HG03432 (cell line): ENCODE measurements at regions not wholly inside any gene's neighbourhood (a gene's known extent, or its start where the extent isn't known, plus 50 kb on each side); places are given as distances from the start of the nearest gene placed in this dataset.
"Not testable (repeated sequence)": the region's sequence is repeated elsewhere in the genome, so short reads cannot be mapped to it uniquely, and the experiment has no call there.

ENCODE experiments used
- ATAC-seq: cut with Tn5 transposase; IDR thresholded peaks from one replicate; pipeline ENCODE4 v1.9.1; 2021; ENCODE audit warnings: mild to moderate bottlenecking, moderate library complexity; ENCODE audit not compliant: unreplicated experiment

DNA sequence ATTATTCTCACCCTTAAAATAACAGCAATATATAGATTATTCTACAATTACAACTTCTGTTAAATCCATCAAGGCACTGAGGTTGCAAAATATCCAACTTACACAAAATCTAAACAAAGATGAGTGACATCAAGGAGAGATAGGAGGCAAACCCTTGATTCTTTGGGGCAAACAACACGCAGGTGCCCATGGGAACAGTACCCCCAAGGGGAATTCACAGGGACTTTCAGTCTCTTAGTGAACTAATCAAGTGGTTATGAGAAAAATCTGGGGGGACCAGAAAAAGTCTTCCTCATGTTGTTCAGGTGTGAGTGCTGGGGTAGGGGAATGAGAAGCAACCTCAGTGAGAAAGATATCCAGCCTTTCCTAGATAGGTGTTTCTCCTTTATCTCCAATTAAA, 1107.9 kb downstream of the PLA2G4A start:
- ATAC-seq = no peak

DNA sequence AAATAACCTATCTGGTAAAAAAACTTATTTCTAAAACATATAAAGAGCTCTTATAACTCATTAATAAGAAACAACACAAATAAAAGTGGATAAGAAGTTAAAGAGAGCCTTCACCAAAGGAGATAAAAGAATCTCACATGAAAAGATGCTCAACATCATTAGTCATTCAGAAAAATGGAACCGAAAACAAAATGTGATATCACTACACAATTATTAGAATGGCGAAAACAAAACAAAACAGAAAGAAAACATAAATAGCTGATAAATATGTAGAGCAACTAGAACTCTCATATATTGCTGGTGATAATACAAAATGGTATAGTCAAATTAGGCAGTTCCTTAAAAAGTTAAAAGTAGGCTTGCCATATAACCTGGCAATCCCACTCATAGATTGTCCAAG, 1109.3 kb downstream of the PLA2G4A start:
- ATAC-seq = peak; percentile 71

DNA sequence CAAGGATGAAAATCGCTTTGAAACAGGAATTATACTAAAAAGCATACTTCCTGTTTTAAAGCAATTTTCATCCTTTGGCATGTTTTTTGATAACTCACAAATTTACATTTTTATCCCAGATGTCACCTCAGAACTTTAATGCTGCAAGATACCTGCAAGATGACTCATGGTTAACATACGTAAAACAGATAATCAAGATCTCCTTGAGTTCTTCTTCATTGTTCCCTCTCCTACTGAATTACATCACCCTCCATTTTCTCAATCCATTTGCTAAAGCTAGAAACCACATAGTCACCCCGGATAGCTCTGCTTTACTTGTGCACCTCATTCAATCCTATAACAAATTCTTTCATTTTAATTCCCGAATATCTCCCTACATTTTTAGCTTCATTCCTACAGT, 1114.2 kb downstream of the PLA2G4A start:
- no peak for ATAC-seq

DNA sequence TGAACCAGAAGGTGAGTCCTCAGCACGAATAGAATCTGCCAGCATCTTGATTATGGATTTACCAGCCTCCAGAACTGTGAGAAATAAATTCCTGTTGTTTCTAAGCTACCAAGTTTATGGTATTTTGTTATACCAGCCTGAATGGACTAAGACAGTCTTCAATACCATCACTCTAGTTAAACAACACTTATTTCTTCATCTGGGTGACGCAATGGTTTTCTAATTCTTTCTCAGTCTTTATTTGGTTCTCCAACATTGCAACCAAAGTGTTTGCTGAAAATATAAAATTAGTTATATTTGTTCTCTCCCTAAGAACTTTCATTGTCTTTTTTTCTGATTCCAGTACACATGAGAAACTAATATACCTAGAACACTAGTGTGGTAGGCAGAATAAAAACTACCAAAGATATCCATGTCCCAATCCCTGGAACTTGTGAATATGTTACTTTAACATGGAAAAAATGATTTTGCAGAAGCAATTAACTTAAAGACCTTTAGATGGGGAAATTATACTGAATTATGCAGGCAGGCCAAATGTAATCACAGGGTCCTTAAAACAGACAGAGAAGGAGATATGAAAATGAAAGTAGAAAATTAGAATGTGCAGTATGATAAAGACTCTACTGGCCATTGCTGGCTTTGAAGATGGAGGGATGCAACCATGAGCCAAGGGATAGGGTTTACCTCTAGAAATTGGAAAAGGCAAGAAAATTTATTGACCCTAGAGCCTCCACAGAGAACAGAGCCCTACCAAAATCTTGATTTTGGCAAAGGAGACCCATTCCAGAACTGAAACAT, 1115.1 kb downstream of the PLA2G4A start:
- ATAC-seq = peak; percentile 53

DNA sequence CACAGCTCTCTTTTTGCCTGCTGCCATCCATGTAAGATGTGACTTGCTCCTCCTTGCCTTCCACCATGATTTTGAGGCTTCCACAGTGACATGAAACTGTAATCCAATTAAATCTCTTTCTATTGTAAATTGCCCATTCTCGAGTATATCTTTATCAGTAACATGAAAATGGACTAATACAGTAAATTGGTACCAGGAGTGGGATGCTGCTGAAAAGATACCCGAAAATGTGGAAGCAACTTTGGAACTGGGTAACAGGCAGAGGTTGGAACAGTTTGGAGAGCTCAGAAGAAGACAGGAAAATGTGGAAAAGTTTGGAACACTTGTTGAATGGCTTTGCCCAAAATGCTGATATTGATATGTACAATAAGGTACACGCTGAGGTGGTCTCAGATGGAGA, 1117.9 kb downstream of the PLA2G4A start:
- ATAC-seq = not testable (repeated sequence)

DNA sequence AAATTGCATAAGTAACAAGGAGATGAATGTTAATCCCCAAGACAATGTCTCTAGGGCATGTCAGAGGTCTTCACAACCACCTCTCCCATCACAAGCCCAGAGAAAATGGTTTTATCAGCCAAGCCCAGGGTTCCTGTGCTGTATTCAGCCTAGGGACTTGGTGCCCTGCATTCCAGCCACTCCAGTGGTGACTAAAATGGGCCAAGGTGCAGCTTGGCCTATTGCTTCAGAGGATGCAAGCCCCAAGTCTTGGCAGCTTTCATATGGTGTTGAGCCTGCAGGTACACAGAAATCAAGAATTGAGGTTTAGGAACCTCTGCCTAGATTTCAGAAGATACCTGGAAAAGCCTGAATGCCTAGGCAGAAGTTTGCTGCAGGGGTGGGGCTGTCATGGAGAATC, 1118.6 kb downstream of the PLA2G4A start:
- ATAC-seq = no peak

DNA sequence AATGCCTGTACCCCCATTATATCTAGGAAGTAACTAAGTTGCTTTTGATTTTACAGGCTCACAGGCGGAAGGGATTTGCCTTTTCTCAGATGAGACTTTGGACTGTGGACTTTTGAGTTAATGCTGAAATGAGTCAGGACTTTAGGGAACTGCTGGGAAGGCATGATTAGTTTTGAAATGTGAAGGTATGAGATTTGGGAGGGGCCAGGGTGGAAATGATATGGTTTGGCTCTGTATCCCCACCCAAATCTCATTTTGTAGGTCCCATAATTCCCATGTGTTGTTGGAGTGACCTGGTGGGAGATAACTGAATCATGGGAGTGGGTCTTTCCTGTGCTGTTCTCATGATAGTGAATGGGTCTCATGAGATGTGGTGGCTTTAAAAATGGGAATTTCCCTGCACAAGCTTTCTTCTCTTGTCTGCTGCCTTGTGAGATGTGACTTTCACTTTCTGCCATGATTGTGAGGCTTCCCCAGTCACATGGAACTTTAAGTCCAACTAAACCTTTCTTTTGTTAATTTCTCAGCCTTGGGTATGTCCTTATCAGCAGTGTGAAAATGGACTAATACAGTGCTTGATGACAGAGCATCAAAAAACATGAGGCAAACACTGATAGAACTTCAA, 1119.5 kb downstream of the PLA2G4A start:
- ATAC-seq = peak; percentile 53

DNA sequence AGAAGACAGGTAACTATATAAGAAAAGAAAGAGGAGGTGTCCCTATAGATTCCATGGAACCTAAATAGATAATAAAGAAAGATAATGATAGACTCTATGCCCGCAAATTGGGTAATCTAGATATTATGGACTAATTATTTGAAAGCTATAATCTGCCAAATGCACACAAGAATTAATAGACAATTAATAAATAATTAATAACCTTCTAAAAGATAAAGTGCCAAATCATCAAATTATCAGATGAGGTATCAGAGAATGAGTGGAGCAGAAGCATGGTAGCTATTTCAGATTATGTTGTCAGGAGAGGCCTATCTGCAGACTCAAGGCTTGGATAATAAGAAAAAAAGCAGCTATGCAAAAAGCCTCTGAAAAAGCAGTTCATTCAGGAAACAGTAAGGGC, 1120.8 kb downstream of the PLA2G4A start:
- ATAC-seq = no peak

DNA sequence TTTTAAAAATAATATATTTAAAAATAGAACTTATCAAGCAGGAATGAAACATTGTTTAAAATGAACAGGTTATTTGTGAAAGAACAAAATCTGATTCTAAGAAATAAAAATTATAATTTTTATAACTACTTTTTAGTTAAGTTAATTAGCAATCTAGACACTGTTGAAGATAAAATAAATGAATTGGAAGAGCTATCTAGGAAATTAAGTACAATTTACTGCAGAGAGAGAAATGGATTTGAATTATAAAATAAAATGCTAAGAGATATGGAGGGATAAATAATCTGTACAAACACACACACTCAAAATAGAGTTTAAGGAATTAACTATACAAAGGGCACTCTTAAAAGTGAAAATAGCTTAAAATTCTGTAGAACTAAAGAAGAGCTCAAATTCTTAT, 1123.1 kb downstream of the PLA2G4A start:
- ATAC-seq = no peak

DNA sequence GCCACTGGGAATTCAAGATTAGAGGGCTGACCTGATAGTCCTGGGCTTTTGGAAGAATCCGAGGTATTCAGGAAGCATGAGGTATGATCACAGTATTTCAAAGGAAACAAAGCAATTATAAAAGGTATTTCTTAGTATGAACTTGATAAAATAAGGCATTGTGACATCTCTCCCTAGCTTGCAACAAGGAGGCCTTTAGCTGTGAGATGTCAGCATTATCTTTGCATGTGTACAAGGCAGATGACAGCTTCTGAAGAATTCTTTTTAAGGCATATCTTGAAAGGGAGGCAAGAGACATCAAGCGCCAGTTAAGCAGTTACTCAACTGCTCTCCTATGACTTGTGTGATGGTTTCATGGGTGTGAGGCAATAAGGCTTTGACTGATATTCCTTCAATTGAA, 1123.7 kb downstream of the PLA2G4A start:
- no peak for ATAC-seq

DNA sequence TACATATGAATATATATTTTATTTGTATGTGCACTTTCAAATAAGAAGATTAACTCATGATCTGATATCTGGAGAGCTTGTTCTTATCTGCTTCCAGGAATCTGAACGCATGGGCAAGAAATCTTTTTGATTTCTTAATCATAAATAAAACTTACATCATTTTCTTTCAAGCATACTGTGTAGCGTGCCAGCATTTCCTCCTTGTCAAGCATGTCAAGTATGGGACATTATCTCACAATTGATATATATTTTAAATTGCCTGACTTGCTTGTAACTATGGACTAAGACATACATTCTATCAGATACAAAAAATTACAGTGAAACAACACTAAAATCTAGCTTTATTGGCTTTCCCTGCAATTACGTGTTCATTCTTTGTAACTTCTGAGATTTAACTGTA, 1128.2 kb downstream of the PLA2G4A start:
- ATAC-seq = no peak

DNA sequence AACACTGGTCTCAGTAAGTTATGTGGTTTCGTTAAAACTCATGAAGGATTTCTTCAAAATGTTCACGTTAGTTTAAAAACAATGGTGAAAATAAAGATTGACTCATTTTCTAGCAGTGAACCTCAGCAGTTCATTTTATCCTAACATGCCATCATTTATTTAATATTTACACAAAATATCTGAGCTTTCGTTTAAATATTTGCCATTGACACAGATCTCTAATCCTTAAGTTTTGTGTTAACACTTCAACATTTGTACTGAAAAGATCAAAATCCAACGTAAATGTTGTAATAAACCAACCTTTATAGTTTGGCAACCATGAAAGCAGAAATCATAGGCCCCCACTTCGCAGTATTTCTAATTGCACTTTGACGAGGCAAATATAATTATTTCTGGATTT, 1129.5 kb downstream of the PLA2G4A start:
- no peak for ATAC-seq

DNA sequence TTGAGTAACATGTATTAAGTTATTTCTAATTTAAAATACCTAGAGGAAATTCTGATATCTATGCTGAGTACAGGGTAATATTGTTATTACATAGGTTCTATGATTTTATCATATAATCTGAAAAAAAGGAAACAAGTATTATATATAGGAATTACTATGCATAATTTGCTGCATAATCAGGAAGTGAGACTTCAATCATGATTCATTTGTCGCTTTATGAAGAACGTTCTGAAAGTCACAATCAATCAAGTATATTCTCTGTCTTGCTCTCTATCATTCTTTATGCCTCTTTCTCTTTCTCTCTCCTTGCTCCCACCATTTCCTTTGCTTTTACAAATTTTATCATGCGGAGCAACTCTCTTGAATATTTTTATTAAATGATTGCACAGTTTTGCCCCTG, 1130.3 kb downstream of the PLA2G4A start:
- no peak for ATAC-seq

DNA sequence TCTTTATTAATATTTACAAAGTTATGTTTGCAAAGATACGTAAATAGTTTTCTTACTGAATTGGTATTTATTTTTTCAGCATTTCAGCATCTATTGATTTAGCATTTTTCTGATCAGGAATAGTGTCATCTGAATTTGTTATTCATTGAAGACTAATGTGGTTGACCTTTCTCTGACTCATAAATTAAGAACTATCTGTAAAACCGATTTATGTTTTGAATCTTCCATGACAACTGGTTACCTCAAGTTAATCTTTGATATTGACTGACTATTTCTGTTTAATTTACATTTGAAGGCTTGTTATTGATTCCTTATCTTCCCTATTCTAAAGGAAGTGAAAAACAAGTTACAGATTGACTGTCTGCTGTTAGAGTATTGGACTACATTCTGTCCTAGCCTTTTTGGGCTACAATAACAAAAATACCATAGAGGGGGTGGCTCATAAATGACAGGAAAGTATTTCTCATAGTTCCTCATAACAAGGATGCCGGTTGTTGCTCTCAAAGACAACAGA, 1131.4 kb downstream of the PLA2G4A start:
- ATAC-seq = no peak

DNA sequence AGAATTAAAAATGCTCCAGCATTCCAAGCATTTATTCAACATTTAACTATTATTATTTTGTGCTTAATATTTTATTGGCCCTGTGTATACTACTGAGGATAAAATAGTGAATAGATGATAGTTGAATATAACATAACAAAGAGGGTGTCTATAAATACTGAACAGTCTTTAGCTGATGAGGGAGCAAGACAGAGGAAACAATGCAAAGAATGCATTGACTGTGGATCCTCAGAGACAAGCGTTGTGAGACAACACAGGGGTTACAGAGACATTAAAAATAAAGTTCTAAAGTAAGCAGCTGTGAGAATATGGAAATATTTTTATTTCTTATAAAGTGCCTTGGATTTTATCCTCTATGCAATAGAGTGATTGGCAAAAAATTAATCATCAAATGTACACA, 1133.1 kb downstream of the PLA2G4A start:
- ATAC-seq = no peak

DNA sequence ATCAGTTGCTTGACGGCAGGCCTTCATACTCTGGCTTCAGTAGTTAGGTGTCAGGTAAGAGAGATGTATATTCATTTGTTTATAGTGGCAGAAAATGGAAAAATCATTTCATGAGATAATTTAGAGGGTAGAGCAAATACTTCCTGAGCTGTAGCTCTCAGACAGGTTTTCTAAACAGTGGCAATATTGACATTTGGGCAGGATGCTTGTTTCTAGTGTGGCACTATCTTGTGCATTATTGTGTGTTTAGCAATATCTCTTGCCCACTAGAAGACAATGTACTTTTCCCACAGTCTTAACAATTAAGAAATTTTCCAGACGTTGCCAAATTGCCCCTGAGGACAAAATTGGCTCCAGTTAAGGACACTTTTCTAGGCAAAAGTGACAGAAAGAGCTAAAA, 1143.1 kb downstream of the PLA2G4A start:
- ATAC-seq = no peak

DNA sequence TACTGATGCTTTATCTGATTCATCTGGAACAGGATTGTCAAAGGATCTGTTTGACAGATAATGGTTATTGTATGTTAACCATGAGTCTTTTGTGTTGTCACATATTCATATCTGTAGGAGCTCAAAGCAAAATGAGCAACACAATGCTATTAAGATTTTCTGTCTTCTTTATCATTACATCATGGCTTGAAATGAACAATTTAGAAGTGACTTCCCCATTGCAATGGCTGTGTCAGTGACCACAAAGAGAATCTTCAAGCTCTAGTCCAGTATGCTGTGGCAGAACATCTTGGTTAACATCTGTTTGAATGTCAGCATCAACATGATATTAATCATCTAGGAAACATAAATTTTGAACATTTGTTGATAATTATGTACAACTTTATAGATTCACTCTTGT, 1148.5 kb downstream of the PLA2G4A start:
- peak; percentile 60 for ATAC-seq

DNA sequence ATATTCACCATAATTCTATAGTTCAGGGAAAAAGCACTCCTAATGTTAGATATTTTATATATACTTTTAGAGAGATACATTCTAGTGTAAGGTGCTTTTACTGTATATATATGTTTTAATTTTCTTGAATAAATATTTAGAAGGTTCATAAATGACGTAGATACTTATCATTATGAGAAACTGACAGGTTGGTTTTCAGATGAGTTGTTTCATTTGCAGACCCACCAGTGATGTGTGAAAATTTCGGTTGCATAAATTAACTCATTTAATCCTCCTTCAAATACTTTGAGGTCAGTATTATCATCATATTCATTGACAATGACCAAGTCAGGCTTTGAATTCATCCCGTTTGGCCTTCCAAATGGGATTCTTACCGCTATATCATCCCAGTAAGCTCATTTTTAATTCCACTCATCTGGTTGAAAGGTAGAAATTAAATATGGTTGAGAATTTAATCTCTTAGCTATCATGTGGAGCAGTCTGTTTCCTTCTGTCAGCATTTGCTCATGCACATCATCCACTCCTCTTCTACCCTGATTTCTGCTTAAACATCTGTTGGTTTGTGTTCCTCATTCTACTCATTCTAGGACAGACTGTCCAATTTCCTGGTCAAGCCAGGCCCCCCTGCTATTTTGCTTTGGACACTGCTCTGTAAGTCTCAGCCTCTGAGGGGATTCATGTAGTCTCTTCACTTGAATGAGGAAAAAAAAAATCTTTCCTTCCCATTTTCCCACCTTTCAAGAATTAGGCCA, 1156.6 kb downstream of the PLA2G4A start:
- peak; percentile 57 for ATAC-seq

DNA sequence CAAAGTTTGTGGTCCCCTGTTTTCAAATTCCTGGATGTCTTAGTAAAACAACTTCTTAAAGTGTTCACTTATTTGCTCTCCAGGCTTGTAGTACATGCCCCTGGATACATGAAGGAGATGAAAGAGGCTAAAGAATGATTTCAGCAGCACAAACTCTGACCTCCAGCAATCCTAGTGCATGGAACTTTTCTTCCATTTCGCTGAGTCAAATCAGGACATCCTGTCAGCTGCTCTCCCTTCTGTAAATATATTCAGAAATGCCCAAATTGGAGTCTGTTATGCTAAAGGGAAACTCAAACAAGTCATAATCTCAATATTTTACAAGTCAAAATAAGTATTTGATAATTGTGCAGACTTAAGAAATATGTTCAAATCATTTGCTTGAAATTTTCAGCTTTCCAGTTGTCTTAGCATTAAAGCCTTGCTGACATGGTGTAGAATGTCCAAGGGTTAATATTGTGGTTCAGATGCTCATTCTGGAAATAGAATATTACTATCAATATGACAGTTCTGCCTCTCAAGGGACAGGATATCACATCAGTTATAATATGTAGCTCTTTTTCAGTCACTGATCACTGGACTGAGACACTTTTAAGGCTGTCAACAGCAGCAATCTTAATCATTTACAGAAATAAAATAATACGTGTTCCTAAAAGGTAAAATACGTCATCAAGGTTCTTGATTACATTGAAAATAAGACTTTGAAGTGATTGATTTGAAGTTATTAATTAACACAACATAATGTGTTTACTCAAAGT, 1157.3 kb downstream of the PLA2G4A start:
- peak; percentile 84 for ATAC-seq

DNA sequence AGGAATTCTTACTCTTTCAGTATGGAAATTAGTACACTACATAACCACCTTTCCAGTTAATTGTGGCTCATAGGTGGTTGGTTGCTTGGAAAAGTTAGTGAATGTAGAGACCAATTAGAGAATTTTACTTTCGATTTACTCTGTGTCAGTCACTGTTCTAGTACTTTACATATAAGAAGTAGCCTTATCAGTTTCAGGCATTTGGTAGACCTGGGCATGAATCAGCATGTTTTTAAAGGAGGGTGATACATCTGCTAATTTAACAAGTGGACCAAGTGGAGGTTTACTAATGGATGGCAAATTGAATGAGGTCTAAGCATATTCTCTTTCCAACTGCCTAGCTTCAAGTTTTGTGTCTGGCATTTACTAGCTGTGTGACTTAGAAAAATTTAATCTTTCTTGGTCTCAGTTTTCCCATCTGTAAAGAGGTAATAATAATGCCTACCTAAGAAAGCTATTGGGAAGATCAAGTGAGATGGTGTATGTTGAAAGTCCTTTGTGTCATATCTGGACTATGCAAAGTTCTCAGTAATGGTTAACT, 1158.6 kb downstream of the PLA2G4A start:
- peak; percentile 32 for ATAC-seq

DNA sequence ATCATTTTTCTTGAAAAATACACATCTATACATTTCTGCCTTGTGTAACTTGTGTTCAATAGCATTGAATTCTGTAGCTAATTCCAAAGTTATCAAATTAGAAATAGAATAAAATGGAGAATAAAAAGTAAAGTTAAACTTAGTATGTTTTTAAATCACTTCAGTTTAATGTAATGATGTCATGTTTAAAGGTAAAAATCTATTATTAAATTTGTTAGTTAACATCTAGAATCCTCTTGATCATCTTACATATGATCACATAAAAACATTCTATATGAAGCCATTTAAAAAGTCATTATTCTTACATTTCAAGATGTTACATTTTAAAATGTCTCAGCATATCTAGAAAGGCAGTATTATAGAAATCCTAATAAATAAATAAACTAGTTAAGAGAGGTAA, 1163.2 kb downstream of the PLA2G4A start:
- no peak for ATAC-seq
